GM19238 (cell line): ENCODE measurements at regions not wholly inside any gene's neighbourhood (a gene's known extent, or its start where the extent isn't known, plus 50 kb on each side); places are given as distances from the start of the nearest gene placed in this dataset.
"Not testable (repeated sequence)": the region's sequence is repeated elsewhere in the genome, so short reads cannot be mapped to it uniquely, and the experiment has no call there.

Experiments
- DNase-seq: peaks from one replicate; pipeline ENCODE4 v3.0.0; 2011; ENCODE audit warnings: low spot score; ENCODE audit not compliant: insufficient read length

GRCh38 chr7:153006911-153007310 lies 247.4 kb downstream of the ACTR3B start:
- DNase-seq, result no peak

DNA sequence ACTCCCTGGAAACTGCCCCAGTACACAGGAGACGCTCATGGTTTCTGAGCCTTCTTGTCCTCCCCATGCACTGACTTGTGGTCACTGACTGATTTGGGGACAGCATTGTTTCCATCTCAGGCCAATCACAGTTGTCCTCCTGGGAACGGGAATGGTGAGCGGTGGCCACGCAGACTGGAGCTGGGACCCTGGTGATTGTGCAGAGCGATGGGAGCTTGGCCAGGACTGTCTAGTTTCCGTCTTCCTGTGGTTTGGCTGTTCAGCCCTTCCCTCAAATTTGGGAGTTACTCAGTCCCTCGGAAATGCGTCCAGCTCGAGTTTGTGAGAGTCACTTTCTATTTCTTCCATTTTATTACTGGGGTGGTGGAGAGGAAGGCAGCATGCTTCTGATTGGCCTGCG lies 250.9 kb downstream of the ACTR3B start:
- no peak for DNase-seq

GRCh38 chr7:153012203-153012602 lies 252.7 kb downstream of the ACTR3B start:
- DNase-seq, result no peak

- no peak for DNase-seq
Measured at GRCh38 chr7:153017223-153017622, 257.7 kb downstream of the ACTR3B start.

DNA sequence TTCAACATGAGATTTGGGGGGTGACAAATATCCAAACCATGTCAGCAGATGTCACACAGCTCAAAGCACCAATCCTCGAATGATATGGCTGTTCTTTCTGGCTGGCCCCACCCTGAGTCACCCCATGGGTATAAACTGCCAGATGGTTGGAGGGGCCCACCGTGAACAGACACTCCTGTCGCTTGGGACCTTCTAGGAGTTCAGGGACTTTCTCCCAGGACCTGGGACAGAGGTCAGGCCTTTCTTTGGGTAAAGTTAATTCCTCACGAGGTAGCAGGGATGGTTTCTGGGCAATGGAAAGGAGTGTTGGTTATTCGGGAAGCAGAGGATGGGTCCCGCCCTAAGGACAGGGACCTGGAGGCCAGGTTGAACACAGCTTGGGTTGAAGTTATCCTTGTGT lies 262.0 kb downstream of the ACTR3B start:
- no peak for DNase-seq

DNA sequence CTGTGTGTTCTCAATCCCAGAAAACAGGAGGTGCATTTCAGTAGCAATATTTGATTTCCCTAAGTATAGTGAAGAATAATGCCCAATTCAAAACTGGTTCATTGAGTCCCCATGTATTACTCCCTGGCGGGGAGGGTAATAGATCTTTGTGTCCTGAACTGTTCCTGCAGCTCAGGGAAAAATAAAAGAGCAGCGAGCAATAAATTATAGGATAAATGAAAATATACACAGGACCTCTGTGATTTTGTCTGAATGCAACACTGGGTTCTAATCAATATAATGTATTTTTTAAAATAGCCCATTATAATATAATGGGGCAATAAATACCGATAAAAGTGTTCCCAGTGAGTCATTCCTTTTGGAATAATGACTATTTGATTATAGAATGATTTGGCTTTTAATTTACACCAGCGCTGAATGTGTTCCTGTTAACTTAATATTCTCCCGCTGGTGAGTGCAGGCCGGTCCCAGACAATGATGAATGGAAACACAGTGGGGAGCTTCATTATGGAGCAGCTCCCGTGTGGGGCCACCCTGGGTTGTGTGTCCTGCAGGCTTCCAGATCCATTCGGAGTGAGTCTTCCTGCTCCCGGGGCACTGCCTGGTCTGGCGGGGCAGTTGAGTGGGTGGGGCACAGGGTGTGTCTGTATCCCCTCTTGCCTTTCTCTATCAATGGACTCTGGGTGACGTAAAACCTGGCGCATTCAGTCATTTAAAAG lies 263.1 kb downstream of the ACTR3B start:
- DNase-seq, result no peak

GRCh38 chr7:153023194-153023592 lies 263.6 kb downstream of the ACTR3B start:
- DNase-seq, result no peak

GRCh38 chr7:153027210-153027609 lies 267.7 kb downstream of the ACTR3B start:
- DNase-seq, result no peak

- no peak for DNase-seq
Measured at GRCh38 chr7:153027904-153028303, 268.4 kb downstream of the ACTR3B start.

- DNase-seq, result no peak
Measured at GRCh38 chr7:153030976-153031375, 271.4 kb downstream of the ACTR3B start.

GRCh38 chr7:153034791-153035190 lies 275.2 kb downstream of the ACTR3B start:
- DNase-seq, result no peak

- DNase-seq, result no peak
Measured at GRCh38 chr7:153036396-153037063, 277.0 kb downstream of the ACTR3B start.

GRCh38 chr7:153043440-153043839 lies 283.9 kb downstream of the ACTR3B start:
- no peak for DNase-seq

DNA sequence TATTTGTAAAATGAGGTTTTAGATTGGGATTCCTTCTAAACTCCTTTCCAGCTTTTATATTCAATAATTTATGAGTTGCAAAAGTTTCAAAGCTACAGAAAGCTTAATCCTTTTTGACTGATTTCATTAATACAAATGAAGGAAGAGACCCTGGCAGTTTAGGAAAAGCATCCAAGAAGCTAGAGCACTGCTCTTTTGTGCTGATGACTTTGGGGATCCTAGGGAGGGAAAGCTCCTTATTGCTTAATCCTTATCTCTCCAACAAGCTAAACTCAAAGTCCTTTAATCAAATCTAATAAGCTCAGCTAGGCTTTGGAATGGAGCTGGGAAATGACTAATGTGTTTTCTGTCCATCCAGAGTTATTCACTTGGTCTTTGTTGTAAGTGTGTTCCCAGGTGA lies 285.4 kb downstream of the ACTR3B start:
- DNase-seq, result no peak

- DNase-seq, result no peak
Measured at GRCh38 chr7:153047079-153047959, 287.8 kb downstream of the ACTR3B start.

GRCh38 chr7:153052206-153052605 lies 292.7 kb downstream of the ACTR3B start:
- DNase-seq, result no peak

GRCh38 chr7:153061910-153062528 lies 302.5 kb downstream of the ACTR3B start:
- DNase-seq, result no peak

GRCh38 chr7:153065051-153065450 lies 305.5 kb downstream of the ACTR3B start:
- DNase-seq, result no peak

GRCh38 chr7:153066711-153067110 lies 307.2 kb downstream of the ACTR3B start:
- DNase-seq, result no peak

DNA sequence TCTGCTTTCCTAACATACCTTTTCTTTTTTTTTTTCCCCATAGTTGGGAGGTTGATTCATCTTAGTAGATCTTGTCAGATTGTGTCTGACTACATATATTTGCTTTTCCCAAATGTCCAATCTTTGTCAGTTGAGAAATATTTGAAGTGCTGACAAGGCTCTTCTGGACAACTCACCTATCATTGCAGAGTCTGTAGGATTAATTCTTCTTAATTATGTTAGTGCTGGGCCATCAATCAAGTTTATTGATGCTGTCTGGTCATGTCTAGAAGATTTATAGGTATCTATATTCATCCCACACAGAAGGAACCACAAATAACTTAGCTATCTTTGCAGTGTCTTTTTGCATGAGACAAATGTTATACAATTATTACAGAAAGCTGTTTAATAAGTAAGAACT lies 310.6 kb downstream of the ACTR3B start:
- no peak for DNase-seq

GRCh38 chr7:153072806-153073205 lies 313.3 kb downstream of the ACTR3B start:
- DNase-seq, result no peak

DNA sequence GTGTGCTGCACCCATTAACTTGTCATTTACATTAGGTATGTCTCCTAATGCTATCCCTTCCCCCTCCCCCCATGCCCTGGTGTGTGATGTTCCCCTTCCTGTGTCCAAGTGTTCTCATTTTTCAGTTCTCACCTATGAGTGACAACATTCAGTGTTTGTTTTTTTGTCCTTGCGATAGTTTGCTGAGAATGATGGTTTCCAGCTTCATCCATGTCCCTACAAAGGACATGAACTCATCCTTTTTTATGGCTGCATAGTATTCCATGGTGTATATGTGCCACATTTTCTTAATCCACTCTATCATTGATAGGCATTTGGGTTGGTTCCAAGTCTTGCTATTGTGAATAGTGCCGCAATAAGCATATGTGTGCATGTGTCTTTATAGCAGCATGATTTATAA lies 316.7 kb downstream of the ACTR3B start:
- not testable (repeated sequence) for DNase-seq
